OCI-M1 (cell line): ENCODE measurements at regions not wholly inside any gene's neighbourhood (a gene's known extent, or its start where the extent isn't known, plus 50 kb on each side); places are given as distances from the start of the nearest gene placed in this dataset.
A peak's percentile ranks its signal among the peaks of the same experiment; 100 is the strongest.

Source experiments
- DNase-seq: peaks from one replicate; lab custom pipeline; 2025; lab: John Stamatoyannopoulos, UW

DNA sequence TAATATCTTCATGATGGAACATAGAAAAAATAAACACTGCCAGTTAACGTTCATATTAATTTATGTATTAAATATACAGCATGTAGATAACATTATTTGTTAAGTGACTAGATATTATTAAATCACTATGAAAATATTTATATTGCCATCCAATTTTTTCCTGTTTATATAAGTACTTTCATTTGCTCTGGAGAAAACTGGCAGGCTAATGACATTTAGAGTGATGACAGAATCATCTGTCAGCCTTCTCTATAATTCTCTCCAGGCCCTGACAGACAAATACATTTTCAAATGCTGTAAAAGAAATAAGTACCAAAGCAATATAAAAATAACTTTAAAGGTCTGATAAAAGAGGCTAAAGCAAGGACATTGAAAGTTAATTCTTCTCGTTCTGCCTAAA, 2556.7 kb upstream of the PCDH20 start:
- no peak for DNase-seq

DNA sequence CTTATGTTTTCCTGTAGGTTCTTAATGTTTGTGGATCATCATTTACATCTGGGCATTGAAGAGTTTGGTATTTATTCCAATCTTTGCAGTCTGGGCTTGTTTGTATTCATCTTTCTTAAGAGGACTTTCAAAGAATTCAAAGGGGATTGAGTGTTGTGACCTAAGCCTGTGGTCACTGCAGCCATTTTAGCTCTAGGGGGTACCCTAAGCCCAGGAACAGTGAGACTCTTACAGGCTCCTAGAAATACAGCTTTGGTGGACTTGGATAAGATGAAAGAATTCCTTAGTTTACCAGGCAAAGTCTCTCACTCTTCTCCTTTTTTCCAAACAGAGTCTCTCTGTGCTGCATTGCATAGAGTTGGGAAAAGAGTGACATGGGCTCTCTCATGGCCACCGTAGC, 2539.0 kb upstream of the PCDH20 start:
- DNase-seq: no peak

GRCh38 chr13:63948045-63948444, 2532.4 kb upstream of the PCDH20 start:
- DNase-seq: no peak

DNA sequence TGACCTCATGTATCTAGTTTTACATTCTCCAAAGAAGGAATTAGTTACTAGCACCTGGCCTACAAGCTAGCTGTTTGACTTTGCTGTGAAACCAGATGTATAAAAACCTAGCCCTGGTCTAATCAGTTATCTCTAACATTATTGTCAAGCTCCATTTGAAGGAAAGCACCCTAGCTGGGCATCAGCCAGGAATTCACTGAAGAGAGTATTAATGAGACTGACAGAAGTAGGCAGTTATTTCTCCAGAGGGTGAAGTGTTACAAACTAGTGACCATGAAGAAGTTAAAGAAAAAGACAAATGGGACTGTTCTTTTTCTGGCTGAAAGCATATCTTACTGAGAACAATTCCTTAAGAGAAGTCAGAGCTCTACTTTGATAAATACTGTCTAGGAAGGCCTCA, 2529.3 kb upstream of the PCDH20 start:
- no peak for DNase-seq

DNA sequence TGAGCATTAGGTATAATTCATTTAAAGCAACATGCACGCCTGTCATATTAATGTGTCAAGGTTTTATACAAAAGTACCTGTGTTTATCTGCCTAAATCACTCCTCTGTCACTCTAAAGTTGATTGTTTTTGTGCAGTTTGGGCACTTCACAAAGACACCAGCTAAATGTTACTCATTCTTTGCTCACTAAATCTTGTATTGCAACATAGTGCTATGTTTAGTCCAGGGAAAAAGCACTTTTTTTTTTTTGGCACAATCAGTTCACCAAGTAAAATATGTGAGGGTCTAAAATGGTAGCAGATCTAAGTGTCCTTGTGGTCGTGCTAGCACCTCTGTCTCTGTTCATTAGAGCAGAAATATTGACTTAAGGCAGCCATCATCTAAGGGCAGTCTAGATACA, 2526.7 kb upstream of the PCDH20 start:
- DNase-seq: no peak

GRCh38 chr13:63938851-63939250, 2523.2 kb upstream of the PCDH20 start:
- DNase-seq: no peak

DNA sequence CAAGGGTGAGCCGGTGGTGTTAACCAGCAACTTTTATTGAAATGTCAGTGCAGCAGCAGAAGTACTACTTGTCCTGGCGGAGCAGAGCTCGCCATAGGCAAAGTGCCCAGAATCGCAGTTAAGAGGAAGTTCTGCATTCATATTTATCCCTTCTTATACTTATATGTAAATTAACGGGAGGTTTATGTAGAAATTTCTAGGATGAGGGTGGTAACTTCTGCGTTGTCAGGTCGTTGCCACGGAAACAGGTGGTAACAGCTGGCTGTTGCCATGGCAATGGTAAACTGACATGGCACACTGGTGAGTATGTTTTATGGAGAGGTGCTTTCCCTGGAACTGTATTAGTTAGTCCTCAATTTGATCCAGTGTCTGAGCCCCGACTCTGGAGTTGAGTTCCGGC, 2494.9 kb upstream of the PCDH20 start:
- DNase-seq: peak; percentile 3

- no peak for DNase-seq
Observed at GRCh38 chr13:63909726-63910375, 2494.2 kb upstream of the PCDH20 start.

DNA sequence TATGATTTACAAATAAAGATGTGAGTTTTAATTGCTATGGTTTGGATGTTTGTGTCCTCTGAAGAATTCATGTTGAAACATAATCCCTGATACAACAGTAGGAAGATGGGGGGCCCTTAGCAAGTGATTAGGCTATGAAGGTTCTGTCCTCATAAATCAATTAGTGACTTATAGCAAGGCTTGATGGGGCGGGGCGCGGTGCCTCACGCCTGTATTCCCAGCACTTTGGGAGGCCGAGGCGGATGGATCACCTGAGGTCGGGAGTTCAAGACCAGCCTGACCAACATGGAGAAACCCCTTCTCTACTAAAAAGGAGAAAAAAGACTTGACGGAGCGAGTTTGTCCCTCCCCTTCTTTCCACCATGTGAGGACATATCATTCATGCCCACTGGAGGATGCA, 2486.5 kb upstream of the PCDH20 start:
- DNase-seq: no peak

DNA sequence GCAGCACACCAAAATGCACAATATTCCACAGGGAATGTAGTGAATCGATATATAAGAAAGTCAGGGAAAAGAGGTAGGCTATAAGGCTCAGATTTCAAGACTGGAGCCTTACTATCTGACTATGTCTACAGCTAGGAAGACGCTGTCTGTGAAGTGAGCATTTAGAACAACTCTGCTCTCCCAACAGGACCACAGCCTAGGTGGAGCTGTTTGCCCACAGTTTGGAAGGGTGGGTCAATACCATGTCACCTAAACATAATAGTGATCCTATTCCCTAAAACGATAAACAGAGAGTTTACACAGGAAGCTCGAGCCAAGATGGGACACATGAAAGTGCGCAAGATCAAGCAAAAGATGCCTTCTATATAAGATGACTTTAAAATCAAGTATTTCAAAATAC, 2486.0 kb upstream of the PCDH20 start:
- no peak for DNase-seq

DNA sequence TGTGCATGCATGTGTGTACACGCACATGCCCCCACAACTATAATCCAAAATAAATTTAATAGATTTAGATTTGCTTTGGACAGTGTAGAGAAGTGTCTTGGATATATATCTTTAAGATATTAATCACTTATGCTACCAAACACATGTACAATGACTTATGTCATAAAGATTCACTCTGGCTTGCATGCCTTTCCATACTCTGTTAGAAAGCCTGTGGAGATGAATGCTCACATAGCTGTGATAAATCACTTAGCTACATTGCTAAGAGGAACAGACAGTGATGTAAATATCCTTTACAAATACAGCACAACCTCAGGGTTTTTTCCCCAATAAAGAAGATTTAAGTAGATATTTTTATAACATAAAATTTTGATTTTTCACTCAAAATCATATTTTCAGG, 2484.8 kb upstream of the PCDH20 start:
- DNase-seq: no peak

DNA sequence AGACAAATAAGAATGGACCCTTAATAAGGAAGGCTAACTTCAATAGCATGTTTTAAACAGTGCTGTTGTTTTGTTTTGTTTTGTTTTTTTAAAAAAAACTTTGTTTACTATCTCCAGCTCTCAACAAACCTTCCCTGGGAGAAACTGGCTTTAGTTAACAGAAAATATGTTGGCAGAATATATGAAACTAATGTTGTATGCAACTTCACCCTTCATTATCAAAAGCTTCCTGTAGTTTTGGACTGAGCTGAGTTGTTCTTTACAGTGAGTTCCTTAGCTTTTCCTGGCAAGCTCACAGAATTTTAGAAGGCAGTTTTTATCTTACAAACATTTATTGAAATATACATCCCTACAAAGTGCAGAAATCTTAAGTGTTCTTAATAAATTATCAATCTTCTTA, 2480.7 kb upstream of the PCDH20 start:
- no peak for DNase-seq

DNA sequence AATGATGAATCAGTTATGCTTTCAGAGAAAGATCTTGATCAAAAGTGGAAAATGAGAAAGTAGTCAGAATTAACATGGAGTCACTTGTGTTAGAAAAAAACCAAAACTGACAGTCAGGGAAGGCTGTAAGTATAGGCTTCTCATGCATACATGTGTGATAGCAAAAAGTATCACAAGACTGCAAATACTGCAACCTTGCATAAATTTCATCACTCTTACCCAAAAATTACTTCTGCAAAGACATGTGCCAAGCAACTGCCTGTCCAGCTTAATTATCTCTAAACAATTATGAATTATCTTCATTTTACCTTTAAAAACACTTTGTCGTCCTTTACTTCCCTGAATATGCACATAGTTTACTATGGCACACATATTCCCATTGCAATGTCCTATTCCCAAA, 2466.4 kb upstream of the PCDH20 start:
- no peak for DNase-seq

DNA sequence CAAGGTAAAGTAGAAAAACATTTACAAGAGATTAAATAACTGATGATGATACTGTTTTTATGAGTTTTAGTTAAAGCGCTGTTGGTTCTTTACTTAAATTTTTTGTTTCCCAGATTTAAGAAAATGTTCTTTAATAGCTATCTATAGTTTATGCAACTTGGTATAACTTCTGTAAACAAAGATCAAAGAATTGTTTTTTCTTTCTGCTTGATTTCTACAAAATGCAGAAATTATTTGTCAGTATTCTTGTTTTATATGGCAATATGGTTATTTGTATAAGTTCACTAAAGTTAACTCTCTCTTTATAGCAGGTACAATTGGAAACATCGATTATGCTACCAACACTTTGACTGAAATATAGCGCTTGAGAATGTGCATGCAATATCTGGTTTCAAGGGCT, 2465.1 kb upstream of the PCDH20 start:
- DNase-seq: peak; percentile 5

GRCh38 chr13:63873936-63874335, 2458.3 kb upstream of the PCDH20 start:
- DNase-seq: no peak

- peak; percentile 63 for DNase-seq
Observed at GRCh38 chr13:63864171-63864902, 2448.7 kb upstream of the PCDH20 start.

DNA sequence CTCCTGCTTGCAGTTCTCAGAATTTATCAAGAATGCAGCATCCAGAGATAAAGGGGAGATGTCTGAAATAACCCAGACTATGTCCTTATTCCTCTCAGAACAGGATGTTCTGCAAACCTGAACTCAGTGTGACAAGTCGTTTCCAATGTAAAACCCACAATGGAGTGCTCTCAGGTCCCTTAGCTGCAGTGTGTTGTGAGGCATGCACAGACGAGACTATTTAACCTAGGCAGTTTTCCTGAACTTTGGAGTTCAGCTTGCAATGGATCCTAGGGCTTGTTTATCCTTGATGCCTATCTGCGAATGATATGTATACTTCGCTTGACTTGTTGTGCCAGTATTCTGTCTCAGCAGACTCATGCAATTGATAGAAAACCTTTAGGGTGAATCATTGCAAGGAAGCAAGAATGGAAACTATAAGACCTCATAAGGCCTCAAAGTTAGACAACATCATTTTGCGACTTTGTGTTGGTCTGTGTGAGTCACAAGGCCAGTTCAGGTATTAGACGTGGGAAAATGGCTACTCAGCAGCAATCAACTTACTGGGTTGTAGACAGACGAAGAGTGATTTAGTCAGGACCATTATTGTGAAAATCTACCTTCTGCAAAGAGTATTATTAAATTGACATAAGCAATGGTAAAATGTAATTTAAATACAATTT, 2439.9 kb upstream of the PCDH20 start:
- DNase-seq: no peak

- DNase-seq: no peak
Observed at GRCh38 chr13:63853816-63854215, 2438.2 kb upstream of the PCDH20 start.

DNA sequence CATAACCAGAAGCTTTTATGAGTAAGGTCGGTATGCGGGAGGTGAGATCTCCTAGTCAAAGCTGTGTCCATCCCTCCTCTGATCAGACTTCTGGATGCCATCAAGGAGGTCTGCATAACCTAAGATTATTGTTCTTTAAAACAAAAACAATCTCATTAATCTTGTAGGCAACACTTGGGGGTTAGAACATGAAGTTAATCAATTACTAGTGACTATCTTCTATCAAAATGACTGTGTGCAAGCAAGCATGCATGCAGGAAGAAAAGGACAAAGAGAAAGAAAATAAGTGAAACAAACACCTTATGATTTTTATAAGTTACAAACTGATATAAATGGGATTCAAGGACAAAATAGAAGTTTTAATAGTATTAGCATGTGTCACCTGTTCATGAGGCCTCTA, 2435.9 kb upstream of the PCDH20 start:
- no peak for DNase-seq

DNA sequence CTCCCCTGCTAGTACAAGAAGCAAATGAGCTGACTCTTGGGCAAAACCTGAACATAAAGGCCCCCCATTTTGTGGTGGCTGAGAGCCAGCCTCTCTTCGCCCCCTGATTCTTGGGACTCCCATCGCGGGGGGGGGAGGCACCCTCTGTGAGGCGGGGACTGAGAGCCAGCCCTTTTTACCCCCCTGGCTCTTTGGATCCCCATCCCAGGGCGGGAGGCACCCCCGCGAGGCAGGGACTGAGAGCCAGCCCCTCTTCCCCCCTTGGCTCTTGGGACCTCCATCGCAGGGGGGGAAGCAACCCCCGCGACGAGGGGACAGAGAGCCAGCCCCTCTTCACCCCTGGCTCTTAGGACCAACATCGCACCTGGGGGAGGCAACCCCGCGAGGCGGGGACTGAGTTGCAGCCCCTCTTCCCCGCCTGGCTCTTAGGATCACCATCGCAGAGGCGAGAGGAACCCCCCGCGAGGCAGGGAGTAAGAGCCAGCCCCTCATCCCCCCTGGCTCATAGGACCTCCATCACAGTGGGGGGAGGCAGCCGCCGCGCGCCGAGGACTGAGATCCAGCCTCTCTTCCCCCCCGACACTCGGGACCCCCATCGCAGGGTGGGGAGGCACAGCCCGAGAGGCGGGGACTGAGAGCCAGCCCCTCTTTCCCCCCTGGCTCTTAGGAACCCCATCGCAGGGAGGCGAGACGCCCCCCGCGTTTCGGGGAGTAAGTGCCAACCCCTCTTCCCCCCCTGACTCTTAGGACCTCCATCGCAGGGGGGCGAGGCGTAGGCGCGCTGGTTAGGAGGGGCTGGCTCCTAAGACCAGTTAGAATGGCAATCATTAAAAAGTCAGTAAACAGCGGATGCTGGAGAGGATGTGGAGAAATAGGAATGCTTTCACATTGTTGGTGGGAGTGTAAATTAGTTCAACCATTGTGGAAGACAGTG, 2428.4 kb upstream of the PCDH20 start:
- no peak for DNase-seq

GRCh38 chr13:63842102-63842501, 2426.5 kb upstream of the PCDH20 start:
- no peak for DNase-seq
